ENCODE measurements at regions not wholly inside any gene's neighbourhood (a gene's known extent, or its start where the extent isn't known, plus 50 kb on each side); places are given as distances from the start of the nearest gene placed in this dataset.

DNA sequence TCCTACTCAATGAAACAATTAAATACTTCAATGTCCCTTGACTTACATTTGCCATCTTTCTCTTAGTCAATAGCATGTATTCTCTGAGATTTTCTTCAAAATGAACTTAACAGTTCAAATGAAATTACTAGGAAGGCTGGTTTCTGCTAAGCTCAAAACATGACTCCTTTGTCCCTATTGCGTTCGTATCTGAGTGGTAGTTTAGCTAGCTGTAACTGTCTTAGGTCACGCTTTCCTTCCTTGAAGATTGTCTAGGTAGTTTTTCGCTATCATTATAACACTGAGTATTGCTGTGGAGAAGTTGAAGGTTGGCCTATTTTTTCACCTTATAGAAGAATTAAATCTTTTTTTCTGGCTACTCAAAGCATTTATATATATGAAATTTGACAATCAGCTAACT, 1535.2 kb downstream of the PLA2G4A start:
- TF ChIP-seq, protein P1, sequence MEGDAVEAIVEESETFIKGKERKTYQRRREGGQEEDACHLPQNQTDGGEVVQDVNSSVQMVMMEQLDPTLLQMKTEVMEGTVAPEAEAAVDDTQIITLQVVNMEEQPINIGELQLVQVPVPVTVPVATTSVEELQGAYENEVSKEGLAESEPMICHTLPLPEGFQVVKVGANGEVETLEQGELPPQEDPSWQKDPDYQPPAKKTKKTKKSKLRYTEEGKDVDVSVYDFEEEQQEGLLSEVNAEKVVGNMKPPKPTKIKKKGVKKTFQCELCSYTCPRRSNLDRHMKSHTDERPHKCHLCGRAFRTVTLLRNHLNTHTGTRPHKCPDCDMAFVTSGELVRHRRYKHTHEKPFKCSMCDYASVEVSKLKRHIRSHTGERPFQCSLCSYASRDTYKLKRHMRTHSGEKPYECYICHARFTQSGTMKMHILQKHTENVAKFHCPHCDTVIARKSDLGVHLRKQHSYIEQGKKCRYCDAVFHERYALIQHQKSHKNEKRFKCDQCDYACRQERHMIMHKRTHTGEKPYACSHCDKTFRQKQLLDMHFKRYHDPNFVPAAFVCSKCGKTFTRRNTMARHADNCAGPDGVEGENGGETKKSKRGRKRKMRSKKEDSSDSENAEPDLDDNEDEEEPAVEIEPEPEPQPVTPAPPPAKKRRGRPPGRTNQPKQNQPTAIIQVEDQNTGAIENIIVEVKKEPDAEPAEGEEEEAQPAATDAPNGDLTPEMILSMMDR (IDR thresholded peaks at IDR 0.05; ENCODE audit: low read depth, low read length) = no peak
- TF ChIP-seq EZH2phosphoT487 (IDR thresholded peaks at IDR 0.05; ENCODE audit: low read depth) = no peak

Data from OCI-LY3 (cell line).